Endodermal cell (in vitro differentiated cells): ENCODE measurements at regions not wholly inside any gene's neighbourhood (a gene's known extent, or its start where the extent isn't known, plus 50 kb on each side); places are given as distances from the start of the nearest gene placed in this dataset.

ENCODE experiments used
- DNase-seq: peaks from one replicate; pipeline ENCODE4 v3.0.0-alpha.2; 2017
- H3K27ac ChIP-seq: 2 replicates; pipeline ENCODE4 v1.5.1; 2013; ENCODE audit warnings: mild to moderate bottlenecking, low read depth, low read length, moderate library complexity
- H3K27me3 ChIP-seq: 2 replicates; pipeline ENCODE4 v1.6.1; 2013; ENCODE audit warnings: mild to moderate bottlenecking, low read length, moderate library complexity; ENCODE audit not compliant: insufficient read depth, control insufficient read depth, poor library complexity, severe bottlenecking
- H3K36me3 ChIP-seq: 2 replicates; pipeline ENCODE4 v1.7.0; 2013; ENCODE audit warnings: mild to moderate bottlenecking, low read length, moderate library complexity; ENCODE audit not compliant: control insufficient read depth, insufficient read depth
- H3K4me1 ChIP-seq: one replicate; pipeline ENCODE4 v1.7.0; 2013; ENCODE audit warnings: low read length; ENCODE audit not compliant: control insufficient read depth, insufficient read depth
- H3K4me3 ChIP-seq: 2 replicates; pipeline ENCODE4 v1.5.1; 2013; ENCODE audit warnings: mild to moderate bottlenecking, low read length, moderate library complexity
- H3K9ac ChIP-seq: 2 replicates; pipeline ENCODE4 v1.6.1; 2013; ENCODE audit warnings: mild to moderate bottlenecking, low read length, moderate library complexity; ENCODE audit not compliant: poor library complexity, severe bottlenecking; ENCODE audit errors: extremely low read depth
- H3K9me3 ChIP-seq: 2 replicates; pipeline ENCODE4 v1.6.1; 2013; ENCODE audit warnings: mild to moderate bottlenecking, low read length, moderate library complexity; ENCODE audit not compliant: control insufficient read depth
- H3K27ac Mint-ChIP-seq: 2 replicates; pipeline ENCODE4 v1.8.0; 2020; ENCODE audit warnings: mixed read lengths
- H3K27me3 Mint-ChIP-seq: 2 replicates; pipeline ENCODE4 v1.8.0; 2021; ENCODE audit warnings: mild to moderate bottlenecking, mixed read lengths; ENCODE audit not compliant: insufficient read depth
- H3K36me3 Mint-ChIP-seq: 2 replicates; pipeline ENCODE4 v1.8.0; 2020; ENCODE audit warnings: low read depth, mixed read lengths
- H3K4me1 Mint-ChIP-seq: 2 replicates; pipeline ENCODE4 v1.8.0; 2020; ENCODE audit warnings: mixed read lengths
- H3K4me3 Mint-ChIP-seq: 2 replicates; pipeline ENCODE4 v1.8.0; 2020; ENCODE audit warnings: mild to moderate bottlenecking, moderate library complexity, mixed read lengths
- H3K9me3 Mint-ChIP-seq: 2 replicates; pipeline ENCODE4 v1.8.0; 2020; ENCODE audit warnings: mild to moderate bottlenecking, mixed read lengths
- WGBS, 2 experiments: methylation state at CpG; one replicate each; pipeline versions ENCODE4 v1.1.5 to v1.1.7; 2013; ENCODE audit warnings: missing lambda C conversion rate in 2 of 2, mixed read lengths in 1 of 2; ENCODE audit not compliant: insufficient coverage in 1 of 2, insufficient read length in 1 of 2; 5-methylcytosine and 5-hydroxymethylcytosine counted together
- TF ChIP-seq, protein P1 (sequence below): fragments of 200-600 bp; sonication (generic); conservative IDR thresholded peaks from 2 replicates; pipeline ENCODE4 v1.5.0; 2021; ENCODE audit warnings: antibody characterized with exemption, mild to moderate bottlenecking

DNA sequence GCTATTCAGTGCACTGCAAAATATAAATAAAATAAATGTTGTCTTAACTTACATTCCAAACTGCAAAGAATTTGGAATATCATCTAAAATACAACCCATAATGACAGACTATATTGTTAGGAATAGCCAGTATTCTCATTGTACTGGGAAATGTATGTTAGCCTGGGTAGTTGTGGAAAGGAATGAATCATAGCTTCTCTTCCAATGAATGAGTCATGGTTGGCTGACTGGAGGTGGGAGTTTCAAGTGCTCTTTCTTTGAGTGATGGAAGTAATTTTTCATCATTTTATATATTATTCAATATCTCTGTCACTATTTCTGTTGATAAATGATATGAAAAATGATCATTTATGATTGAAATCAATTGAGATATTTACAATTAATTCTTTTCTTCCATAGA is 158.6 kb upstream of the ARRDC3 start:
- H3K9me3 Mint-ChIP-seq = peaks cover 3% of the 10 kb centered on the region
- no peaks in the 10 kb centered on the region for H3K36me3 ChIP-seq
- H3K4me1 Mint-ChIP-seq = no peaks in the 10 kb centered on the region
- no peak overlapping the region for H3K4me3 Mint-ChIP-seq
- H3K36me3 Mint-ChIP-seq = no peaks in the 10 kb centered on the region
- no peak overlapping the region for H3K4me3 ChIP-seq
- H3K9ac ChIP-seq = no peak overlapping the region
- H3K27me3 Mint-ChIP-seq = no peaks in the 10 kb centered on the region
- H3K4me1 ChIP-seq = no peaks in the 10 kb centered on the region
- H3K27me3 ChIP-seq = no peaks in the 10 kb centered on the region
- DNase-seq = no peak
- H3K27ac ChIP-seq = no peak overlapping the region
- no peaks in the 10 kb centered on the region for H3K9me3 ChIP-seq
- H3K27ac Mint-ChIP-seq = no peak overlapping the region
- TF ChIP-seq, protein P1, sequence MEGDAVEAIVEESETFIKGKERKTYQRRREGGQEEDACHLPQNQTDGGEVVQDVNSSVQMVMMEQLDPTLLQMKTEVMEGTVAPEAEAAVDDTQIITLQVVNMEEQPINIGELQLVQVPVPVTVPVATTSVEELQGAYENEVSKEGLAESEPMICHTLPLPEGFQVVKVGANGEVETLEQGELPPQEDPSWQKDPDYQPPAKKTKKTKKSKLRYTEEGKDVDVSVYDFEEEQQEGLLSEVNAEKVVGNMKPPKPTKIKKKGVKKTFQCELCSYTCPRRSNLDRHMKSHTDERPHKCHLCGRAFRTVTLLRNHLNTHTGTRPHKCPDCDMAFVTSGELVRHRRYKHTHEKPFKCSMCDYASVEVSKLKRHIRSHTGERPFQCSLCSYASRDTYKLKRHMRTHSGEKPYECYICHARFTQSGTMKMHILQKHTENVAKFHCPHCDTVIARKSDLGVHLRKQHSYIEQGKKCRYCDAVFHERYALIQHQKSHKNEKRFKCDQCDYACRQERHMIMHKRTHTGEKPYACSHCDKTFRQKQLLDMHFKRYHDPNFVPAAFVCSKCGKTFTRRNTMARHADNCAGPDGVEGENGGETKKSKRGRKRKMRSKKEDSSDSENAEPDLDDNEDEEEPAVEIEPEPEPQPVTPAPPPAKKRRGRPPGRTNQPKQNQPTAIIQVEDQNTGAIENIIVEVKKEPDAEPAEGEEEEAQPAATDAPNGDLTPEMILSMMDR = no peak

DNA sequence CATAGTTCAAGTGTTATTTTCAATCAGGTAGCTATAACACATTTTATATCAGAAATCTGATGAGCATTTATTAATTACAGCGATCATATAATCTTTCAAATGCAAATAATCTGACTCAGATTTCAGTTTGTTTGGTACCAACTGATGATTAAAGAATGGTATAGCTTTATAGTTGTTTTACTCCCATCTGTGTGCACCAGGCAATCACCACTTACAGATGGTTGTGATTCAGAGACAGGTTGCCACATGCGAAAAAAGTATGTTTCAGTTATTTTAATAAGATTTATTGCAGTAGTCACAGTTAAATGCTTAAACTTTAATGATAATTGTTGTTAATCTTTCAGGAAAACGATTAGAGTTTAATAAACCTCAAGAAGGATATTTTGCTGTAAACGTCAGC is 155.1 kb upstream of the ARRDC3 start:
- Histone ChIP-seq H3K27me3 (no peaks in the 10 kb centered on the region), H3K4me1 (no peaks in the 10 kb centered on the region), H3K27ac (no peak overlapping the region), H3K9ac (no peak overlapping the region), H3K36me3 (no peaks in the 10 kb centered on the region), H3K4me3 (no peak overlapping the region), H3K9me3 (no peaks in the 10 kb centered on the region)
- Mint-ChIP-seq H3K4me1 (no peaks in the 10 kb centered on the region), H3K27ac (no peak overlapping the region), H3K9me3 (no peaks in the 10 kb centered on the region), H3K27me3 (no peaks in the 10 kb centered on the region), H3K4me3 (no peak overlapping the region), H3K36me3 (no peaks in the 10 kb centered on the region)
- 87 to 100% methylated on average over 1 to 4 of the region's 4 CpGs for WGBS, 2 experiments
- TF ChIP-seq, protein P1 = no peak
- no peak for DNase-seq

DNA sequence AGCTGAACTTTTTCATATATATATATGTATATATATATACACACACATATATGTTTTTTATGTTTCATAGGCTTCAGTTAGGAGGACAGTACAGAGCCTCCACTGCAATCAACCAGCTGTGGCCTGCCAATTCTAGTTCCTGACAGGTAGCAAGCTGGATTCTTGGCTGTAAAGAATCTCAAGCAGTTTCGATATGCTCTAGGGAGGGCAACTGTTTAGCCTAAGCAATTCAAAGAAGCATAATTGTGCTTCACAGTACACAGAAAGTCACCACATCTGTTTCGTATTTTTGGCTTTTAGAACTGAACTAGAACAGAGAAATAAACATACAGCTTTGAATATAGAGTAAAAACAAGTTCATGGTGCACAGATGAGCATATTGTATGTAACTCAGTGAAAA is 152.4 kb upstream of the ARRDC3 start:
- Histone ChIP-seq H3K27ac (no peak overlapping the region), H3K36me3 (no peaks in the 10 kb centered on the region), H3K4me1 (no peaks in the 10 kb centered on the region), H3K9ac (no peak overlapping the region), H3K9me3 (no peaks in the 10 kb centered on the region), H3K27me3 (no peaks in the 10 kb centered on the region), H3K4me3 (no peak overlapping the region)
- Mint-ChIP-seq H3K36me3 (no peaks in the 10 kb centered on the region), H3K9me3 (no peaks in the 10 kb centered on the region), H3K4me1 (no peaks in the 10 kb centered on the region), H3K27me3 (no peaks in the 10 kb centered on the region), H3K4me3 (no peak overlapping the region), H3K27ac (no peak overlapping the region)
- TF ChIP-seq, protein P1 = no peak
- DNase-seq = no peak
- 95 to 100% methylated on average over 1 to 2 of the region's 2 CpGs for whole genome bisulfite sequencing, 2 experiments
